Loucy (cell line): ENCODE measurements at regions not wholly inside any gene's neighbourhood (a gene's known extent, or its start where the extent isn't known, plus 50 kb on each side); places are given as distances from the start of the nearest gene placed in this dataset.

Source experiments
- EZH2phosphoT487 ChIP-seq: fragments of 200-600 bp; IDR thresholded peaks from 2 replicates; pipeline ENCODE4 v1.6.1; 2018; ENCODE audit warnings: antibody characterized with exemption, mild to moderate bottlenecking, moderate library complexity, borderline replicate concordance
- TF ChIP-seq, protein P1 (sequence below): fragments of 200-600 bp; sonication (generic); conservative IDR thresholded peaks from 2 replicates; pipeline ENCODE4 v1.5.1; 2014; ENCODE audit warnings: mild to moderate bottlenecking, antibody characterized with exemption, low read length

DNA sequence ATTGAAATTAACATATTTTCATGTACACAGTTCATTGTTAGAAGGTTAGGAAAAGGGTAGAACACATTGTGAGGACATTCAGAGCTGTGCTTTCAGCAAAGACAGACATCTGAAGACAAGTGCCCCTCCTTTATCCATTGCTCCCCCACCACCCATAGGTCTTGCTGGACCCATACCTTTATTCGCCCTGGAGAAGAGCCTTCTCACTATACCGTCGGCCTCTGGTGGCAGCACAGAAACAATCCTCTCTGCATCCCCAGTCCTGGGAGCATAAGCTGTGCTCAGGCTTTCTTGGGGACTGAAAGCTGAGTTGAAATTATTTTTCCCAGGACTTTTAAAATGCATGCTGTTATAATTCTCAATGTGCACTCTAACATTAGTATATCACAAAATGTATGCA is 372.3 kb downstream of the EPHA7 start:
- TF ChIP-seq, protein P1, sequence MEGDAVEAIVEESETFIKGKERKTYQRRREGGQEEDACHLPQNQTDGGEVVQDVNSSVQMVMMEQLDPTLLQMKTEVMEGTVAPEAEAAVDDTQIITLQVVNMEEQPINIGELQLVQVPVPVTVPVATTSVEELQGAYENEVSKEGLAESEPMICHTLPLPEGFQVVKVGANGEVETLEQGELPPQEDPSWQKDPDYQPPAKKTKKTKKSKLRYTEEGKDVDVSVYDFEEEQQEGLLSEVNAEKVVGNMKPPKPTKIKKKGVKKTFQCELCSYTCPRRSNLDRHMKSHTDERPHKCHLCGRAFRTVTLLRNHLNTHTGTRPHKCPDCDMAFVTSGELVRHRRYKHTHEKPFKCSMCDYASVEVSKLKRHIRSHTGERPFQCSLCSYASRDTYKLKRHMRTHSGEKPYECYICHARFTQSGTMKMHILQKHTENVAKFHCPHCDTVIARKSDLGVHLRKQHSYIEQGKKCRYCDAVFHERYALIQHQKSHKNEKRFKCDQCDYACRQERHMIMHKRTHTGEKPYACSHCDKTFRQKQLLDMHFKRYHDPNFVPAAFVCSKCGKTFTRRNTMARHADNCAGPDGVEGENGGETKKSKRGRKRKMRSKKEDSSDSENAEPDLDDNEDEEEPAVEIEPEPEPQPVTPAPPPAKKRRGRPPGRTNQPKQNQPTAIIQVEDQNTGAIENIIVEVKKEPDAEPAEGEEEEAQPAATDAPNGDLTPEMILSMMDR, result no peak; the same call in 1 of the 2 replicates
- TF ChIP-seq EZH2phosphoT487, result no peak
